Neuronal stem cell (in vitro differentiated cells): ENCODE measurements at regions not wholly inside any gene's neighbourhood (a gene's known extent, or its start where the extent isn't known, plus 50 kb on each side); places are given as distances from the start of the nearest gene placed in this dataset.

Experiments used
- DNase-seq: peaks from one replicate; pipeline ENCODE4 v3.0.0-alpha.2; 2013; ENCODE audit warnings: low spot score
- H2AFZ ChIP-seq: one replicate; pipeline ENCODE4 v1.6.1; 2013; ENCODE audit warnings: mild to moderate bottlenecking, low read length, inconsistent platforms
- H2AK5ac ChIP-seq: 2 replicates; pipeline ENCODE4 v1.6.1; 2013; ENCODE audit warnings: low read depth, mild to moderate bottlenecking, inconsistent platforms, low read length, moderate library complexity, mixed read lengths
- H2BK120ac ChIP-seq: 2 replicates; pipeline ENCODE4 v1.6.1; 2013; ENCODE audit warnings: low read depth, mild to moderate bottlenecking, inconsistent platforms, low read length, moderate library complexity, mixed read lengths
- H2BK12ac ChIP-seq: one replicate; pipeline ENCODE4 v1.6.1; 2013; ENCODE audit warnings: low read length, inconsistent platforms
- H2BK15ac ChIP-seq: 2 replicates; pipeline ENCODE4 v1.6.1; 2013; ENCODE audit warnings: mild to moderate bottlenecking, low read length, inconsistent platforms, mixed read lengths
- H2BK5ac ChIP-seq: one replicate; pipeline ENCODE4 v1.6.1; 2013; ENCODE audit warnings: inconsistent platforms, mild to moderate bottlenecking, low read length, moderate library complexity
- H3K14ac ChIP-seq: one replicate; pipeline ENCODE4 v1.6.1; 2013; ENCODE audit warnings: low read length, inconsistent platforms
- H3K18ac ChIP-seq: 2 replicates; pipeline ENCODE4 v1.6.1; 2013; ENCODE audit warnings: low read length, inconsistent platforms
- H3K23ac ChIP-seq: 2 replicates; pipeline ENCODE4 v1.6.1; 2013; ENCODE audit warnings: low read depth, mild to moderate bottlenecking, mixed read lengths, low read length, inconsistent platforms; ENCODE audit not compliant: poor library complexity
- H3K27ac ChIP-seq: replicated peaks from 3 replicates; pipeline ENCODE4 v1.5.1; 2013; ENCODE audit warnings: low read length, inconsistent platforms
- H3K27me3 ChIP-seq, 3 experiments: 2 replicates each; pipeline ENCODE4 v1.6.1; 2013; ENCODE audit warnings: low read length in 3 of 3, mild to moderate bottlenecking in 2 of 3, inconsistent platforms in 1 of 3, low read depth in 1 of 3, mixed read lengths in 1 of 3, moderate library complexity in 1 of 3; ENCODE audit not compliant: control insufficient read depth in 3 of 3, insufficient read depth in 3 of 3
- H3K36me3 ChIP-seq, 2 donors: replicated peaks in 1 of 2; 2 replicates each; pipeline ENCODE4 v1.6.1; 2013; ENCODE audit warnings: low read length in 2 of 2; ENCODE audit not compliant: control insufficient read depth in 2 of 2, insufficient read depth in 2 of 2
- H3K4ac ChIP-seq: 2 replicates; pipeline ENCODE4 v1.6.1; 2013; ENCODE audit warnings: inconsistent platforms, mild to moderate bottlenecking, low read length, moderate library complexity
- H3K4me1 ChIP-seq, 2 donors: 1 replicate in 1 of 2; 2 replicates in 1 of 2; pipeline ENCODE4 v1.6.1; 2013; ENCODE audit warnings: low read length in 2 of 2, low read depth in 1 of 2; ENCODE audit not compliant: control insufficient read depth in 2 of 2, insufficient read depth in 1 of 2
- H3K4me2 ChIP-seq: one replicate; pipeline ENCODE4 v1.6.1; 2013; ENCODE audit warnings: mild to moderate bottlenecking, low read length, inconsistent platforms; ENCODE audit not compliant: insufficient read depth, poor library complexity, severe bottlenecking
- H3K4me3 ChIP-seq, 2 donors: 2 replicates each; pipeline ENCODE4 v1.5.1; 2013; ENCODE audit warnings: low read length in 2 of 2, mild to moderate bottlenecking in 2 of 2, inconsistent platforms in 1 of 2, moderate library complexity in 1 of 2
- H3K79me1 ChIP-seq: one replicate; pipeline ENCODE4 v1.6.1; 2013; ENCODE audit warnings: low read depth, mild to moderate bottlenecking, inconsistent platforms, low read length, moderate library complexity
- H3K9ac ChIP-seq: one replicate; pipeline ENCODE4 v1.6.1; 2013; ENCODE audit warnings: mild to moderate bottlenecking, low read depth, low read length, inconsistent platforms; ENCODE audit not compliant: poor library complexity
- H3K9me3 ChIP-seq, 2 donors: replicated peaks in 1 of 2; 2 replicates each; pipeline versions ENCODE3 to v1.6.1; 2013; ENCODE audit warnings: low read length in 2 of 2, mild to moderate bottlenecking in 2 of 2, inconsistent platforms in 1 of 2, low read depth in 1 of 2, mixed read lengths in 1 of 2, moderate library complexity in 1 of 2; ENCODE audit not compliant: control insufficient read depth in 2 of 2, insufficient read depth in 1 of 2
- H4K8ac ChIP-seq: one replicate; pipeline ENCODE4 v1.6.1; 2013; ENCODE audit warnings: low read depth, mild to moderate bottlenecking, inconsistent platforms, low read length, moderate library complexity
- H4K91ac ChIP-seq: one replicate; pipeline ENCODE4 v1.6.1; 2013; ENCODE audit warnings: low read length, low read depth, mild to moderate bottlenecking, inconsistent platforms; ENCODE audit not compliant: poor library complexity
- WGBS, 2 donors: extraction: QIAGEN DNeasy Blood & Tissue Kit; methylation state at CpG; one replicate each; pipeline ENCODE4 v1.1.7; 2013; ENCODE audit warnings: missing lambda C conversion rate in 2 of 2, mixed read lengths in 1 of 2; ENCODE audit not compliant: insufficient read length in 2 of 2, insufficient replicate concordance in 1 of 2; ENCODE audit errors: extremely low coverage in 2 of 2; 5-methylcytosine and 5-hydroxymethylcytosine counted together

GRCh38 chr14:22382955-22383354 lies 206.1 kb downstream of the DAD1 start:
- Histone ChIP-seq H3K14ac (no peak overlapping the region), H3K27me3 (peaks cover 0 to 47% (median 0%) of the 10 kb centered on the region in 3 experiments), H3K4ac (no peak overlapping the region), H3K4me1 (peaks cover 0 to 2% of the 10 kb centered on the region in 2 donors), H3K9me3 (no peaks in the 10 kb centered on the region), H3K27ac (no peak overlapping the region), H3K23ac (no peak overlapping the region), H2BK15ac (no peak overlapping the region), H3K18ac (no peak overlapping the region), H2BK5ac (no peak overlapping the region), H2AK5ac (no peak overlapping the region), H2AFZ (no peak overlapping the region), H3K79me1 (no peaks in the 10 kb centered on the region), H2BK12ac (no peak overlapping the region), H3K4me2 (no peak overlapping the region), H3K4me3 (no peak overlapping the region), H2BK120ac (no peak overlapping the region), H3K9ac (no peak overlapping the region), H4K8ac (no peak overlapping the region), H4K91ac (no peak overlapping the region), H3K36me3 (no peaks in the 10 kb centered on the region)
- no CpG with 5 or more reads among the region's 2 CpGs for WGBS, 2 donors
- DNase-seq: no peak

- H3K23ac ChIP-seq: no peak overlapping the region
- H2BK15ac ChIP-seq: no peak overlapping the region
- no peak overlapping the region for H3K14ac ChIP-seq
- no peak overlapping the region for H4K8ac ChIP-seq
- no peaks in the 10 kb centered on the region for H3K79me1 ChIP-seq
- no peak overlapping the region for H2BK12ac ChIP-seq
- no peak overlapping the region for H3K4ac ChIP-seq
- WGBS, 2 donors: no CpG with 5 or more reads among the region's 1 CpG
- no peaks in the 10 kb centered on the region for H3K36me3 ChIP-seq
- H3K9me3 ChIP-seq: no peaks in the 10 kb centered on the region
- H3K4me3 ChIP-seq: no peak overlapping the region
- no peak overlapping the region for H2BK5ac ChIP-seq
- no peak overlapping the region for H4K91ac ChIP-seq
- H3K9ac ChIP-seq: no peak overlapping the region
- no peak overlapping the region for H3K27ac ChIP-seq
- no peak overlapping the region for H3K4me2 ChIP-seq
- no peak overlapping the region for H2AK5ac ChIP-seq
- no peak overlapping the region for H2BK120ac ChIP-seq
- no peak overlapping the region for H3K18ac ChIP-seq
- H3K27me3 ChIP-seq: peaks cover 0 to 47% (median 0%) of the 10 kb centered on the region in 3 experiments
- DNase-seq: no peak
- H2AFZ ChIP-seq: no peak overlapping the region
- no peaks in the 10 kb centered on the region for H3K4me1 ChIP-seq
Observed at GRCh38 chr14:22382395-22382794, 206.6 kb downstream of the DAD1 start.

GRCh38 chr14:22381766-22382165 lies 207.3 kb downstream of the DAD1 start:
- DNase-seq: no peak
- Histone ChIP-seq H3K4me2 (no peak overlapping the region), H2AFZ (no peak overlapping the region), H3K4me3 (no peak overlapping the region), H2BK12ac (no peak overlapping the region), H2BK5ac (no peak overlapping the region), H3K9me3 (no peaks in the 10 kb centered on the region), H2BK120ac (no peak overlapping the region), H3K36me3 (no peaks in the 10 kb centered on the region), H3K4me1 (no peaks in the 10 kb centered on the region), H2BK15ac (no peak overlapping the region), H3K23ac (no peak overlapping the region), H3K27me3 (peaks cover 0 to 49% (median 0%) of the 10 kb centered on the region in 3 experiments), H3K4ac (no peak overlapping the region), H3K27ac (no peak overlapping the region), H3K18ac (no peak overlapping the region), H4K8ac (no peak overlapping the region), H4K91ac (no peak overlapping the region), H3K14ac (no peak overlapping the region), H3K79me1 (no peaks in the 10 kb centered on the region), H3K9ac (no peak overlapping the region), H2AK5ac (no peak overlapping the region)
- no CpG with 5 or more reads among the region's 2 CpGs for WGBS, 2 donors

- H3K23ac ChIP-seq: no peak overlapping the region
- no peak overlapping the region for H4K91ac ChIP-seq
- no peak for DNase-seq
- H3K14ac ChIP-seq: no peak overlapping the region
- no CpG with 5 or more reads among the region's 3 CpGs for WGBS, 2 donors
- H2BK5ac ChIP-seq: no peak overlapping the region
- no peaks in the 10 kb centered on the region for H3K79me1 ChIP-seq
- H3K27ac ChIP-seq: no peak overlapping the region
- no peaks in the 10 kb centered on the region for H3K9me3 ChIP-seq
- H2BK120ac ChIP-seq: no peak overlapping the region
- H3K36me3 ChIP-seq: no peaks in the 10 kb centered on the region
- no peak overlapping the region for H2BK15ac ChIP-seq
- no peak overlapping the region for H2AK5ac ChIP-seq
- H3K4me2 ChIP-seq: no peak overlapping the region
- no peak overlapping the region for H3K9ac ChIP-seq
- H2BK12ac ChIP-seq: no peak overlapping the region
- no peak overlapping the region for H3K18ac ChIP-seq
- no peaks in the 10 kb centered on the region for H3K4me1 ChIP-seq
- peaks cover 0 to 48% (median 0%) of the 10 kb centered on the region in 3 experiments for H3K27me3 ChIP-seq
- H2AFZ ChIP-seq: no peak overlapping the region
- H3K4ac ChIP-seq: no peak overlapping the region
- H4K8ac ChIP-seq: no peak overlapping the region
- H3K4me3 ChIP-seq: no peak overlapping the region
Observed at GRCh38 chr14:22381408-22381760, 207.6 kb downstream of the DAD1 start.
